ENCODE measurements at regions not wholly inside any gene's neighbourhood (a gene's known extent, or its start where the extent isn't known, plus 50 kb on each side); places are given as distances from the start of the nearest gene placed in this dataset.
"Not testable (repeated sequence)": the region's sequence is repeated elsewhere in the genome, so short reads cannot be mapped to it uniquely, and the experiment has no call there.

GRCh38 chr13:23963947-23964346 is 66.6 kb upstream of the C1QTNF9B start:
- DNase-seq (ENCODE audit: low read depth), result no peak

GRCh38 chr13:23965346-23965745 is 68.0 kb upstream of the C1QTNF9B start:
- DNase-seq (ENCODE audit: low read depth), result no peak

More at GRCh38 chr13:23963947-23964346, 66.6 kb upstream of the C1QTNF9B start:
- no peak overlapping the region for H3K4me3 ChIP-seq (ENCODE audit: low read depth, low read length)
- TF ChIP-seq CTCF (IDR thresholded peaks at IDR 0.05; ENCODE audit: control insufficient read depth, extremely low read depth, insufficient read depth), result no peak

GRCh38 chr13:23966221-23966690 is 69.0 kb upstream of the C1QTNF9B start:
- no peak for TF ChIP-seq CTCF (IDR thresholded peaks at IDR 0.05; ENCODE audit: control insufficient read depth, extremely low read depth, insufficient read depth)
- no peak for DNase-seq (ENCODE audit: low read depth)
- peak overlapping the region; percentile 40 for H3K4me3 ChIP-seq (ENCODE audit: low read depth, low read length)

More at GRCh38 chr13:23965346-23965745, 68.0 kb upstream of the C1QTNF9B start:
- H3K4me3 ChIP-seq (ENCODE audit: low read depth, low read length), result no peak overlapping the region
- TF ChIP-seq CTCF (IDR thresholded peaks at IDR 0.05; ENCODE audit: control insufficient read depth, extremely low read depth, insufficient read depth), result no peak

GRCh38 chr13:23966691-23967615 is 69.7 kb upstream of the C1QTNF9B start:
- H3K4me3 ChIP-seq (ENCODE audit: low read depth, low read length), result peak overlapping the region; percentile 40
- DNase-seq (ENCODE audit: low read depth), result peak; percentile 81
- TF ChIP-seq CTCF (IDR thresholded peaks at IDR 0.05; ENCODE audit: control insufficient read depth, extremely low read depth, insufficient read depth), result no peak

- DNase-seq (ENCODE audit: low read depth); H3K4me3 ChIP-seq (ENCODE audit: low read depth, low read length): not testable (repeated sequence)
These were observed 70.5 kb upstream of the C1QTNF9B start for GRCh38 chr13:23967792-23968191.

- DNase-seq (ENCODE audit: low read depth), result peak; percentile 79
- TF ChIP-seq CTCF (IDR thresholded peaks at IDR 0.05; ENCODE audit: control insufficient read depth, extremely low read depth, insufficient read depth), result no peak
These were observed 72.3 kb upstream of the C1QTNF9B start for GRCh38 chr13:23969647-23970046.

GRCh38 chr13:23979361-23980159 is 82.3 kb upstream of the C1QTNF9B start:
- peak overlapping the region; percentile 31 for H3K4me3 ChIP-seq (ENCODE audit: low read depth, low read length)
- no peak for TF ChIP-seq CTCF (IDR thresholded peaks at IDR 0.05; ENCODE audit: control insufficient read depth, extremely low read depth, insufficient read depth)
- DNase-seq (ENCODE audit: low read depth), result no peak

More at GRCh38 chr13:23969647-23970046, 72.3 kb upstream of the C1QTNF9B start:
- H3K4me3 ChIP-seq (ENCODE audit: low read depth, low read length), result no peak overlapping the region
